Right ventricle myocardium inferior (tissue), 1 donor: ENCODE measurements at regions not wholly inside any gene's neighbourhood (a gene's known extent, or its start where the extent isn't known, plus 50 kb on each side); places are given as distances from the start of the nearest gene placed in this dataset.

Experiments
- ATAC-seq: fragments of 200-7000 bp; cut with Tn5 transposase; one replicate; pipeline ENCODE4 v1.9.1; 2020; ENCODE audit warnings: mild to moderate bottlenecking, moderate library complexity
- DNase-seq: peaks from one replicate; pipeline ENCODE4 v3.0.0; 2021; ENCODE audit errors: missing footprints
- intact Hi-C: fragments of 100-400 bp; cut with DNase I; formaldehyde crosslinking; loops from one replicate; pipeline ENCODE4 v1.11.0; 2022
- donor health status: DM: no; HTN: yes; CAD: no; lungs with severe emphysema.

GRCh38 chr20:11338496-11339306, 579.0 kb upstream of the BTBD3 start:
- ATAC-seq (no peak), DNase-seq (no peak)
- intact Hi-C loops: no loop called here

- ATAC-seq (no peak), DNase-seq (no peak)
- intact Hi-C loops: no loop called here
Measured at GRCh38 chr20:11344939-11345338, 572.8 kb upstream of the BTBD3 start.

GRCh38 chr20:11347738-11348137, 570.0 kb upstream of the BTBD3 start:
- intact Hi-C loops: no loop called here
- DNase-seq: no peak
- ATAC-seq: no peak

DNA sequence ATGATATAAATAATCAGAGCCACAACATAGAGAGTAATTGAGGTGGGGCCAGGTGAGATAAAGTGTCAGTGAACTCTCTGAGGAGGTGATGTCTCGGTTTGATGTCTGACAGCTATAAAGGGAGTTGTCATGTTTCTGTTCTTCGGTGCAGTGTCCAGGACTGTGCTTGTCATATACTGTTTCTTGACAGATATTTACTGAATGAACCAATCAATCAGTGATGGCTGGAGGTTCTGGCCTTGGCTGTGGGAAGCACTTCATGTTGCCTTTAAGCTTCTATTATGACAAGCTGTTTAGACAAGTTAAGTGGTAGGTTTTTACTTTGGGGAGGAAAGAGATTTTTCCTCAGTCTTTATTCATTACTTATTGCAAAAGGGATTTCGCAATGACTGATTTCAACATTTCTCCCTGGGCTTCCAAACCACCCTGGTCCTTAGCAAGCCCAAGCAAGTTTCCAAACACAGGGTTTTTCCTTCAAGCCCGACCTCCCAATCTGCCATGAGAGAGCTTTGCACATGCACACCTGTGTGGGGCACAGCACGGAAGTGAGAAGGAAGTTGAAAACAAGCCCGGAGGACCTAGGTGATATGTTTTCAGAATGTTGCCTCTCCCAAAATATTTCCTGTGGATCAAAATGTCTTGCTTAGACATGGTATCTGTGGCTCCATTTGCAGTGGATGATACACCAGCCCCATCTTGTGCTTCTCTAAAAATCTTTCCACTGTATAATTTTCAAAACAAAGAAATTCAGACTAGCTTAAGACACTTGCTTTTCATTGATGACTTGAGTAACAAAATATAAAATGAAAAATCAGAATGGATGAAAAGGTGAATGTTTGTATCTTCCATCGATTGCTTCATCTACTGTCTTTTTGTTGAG, 567.3 kb upstream of the BTBD3 start:
- no peak for DNase-seq
- ATAC-seq: peak; percentile 59
- intact Hi-C loops: no loop called here

DNA sequence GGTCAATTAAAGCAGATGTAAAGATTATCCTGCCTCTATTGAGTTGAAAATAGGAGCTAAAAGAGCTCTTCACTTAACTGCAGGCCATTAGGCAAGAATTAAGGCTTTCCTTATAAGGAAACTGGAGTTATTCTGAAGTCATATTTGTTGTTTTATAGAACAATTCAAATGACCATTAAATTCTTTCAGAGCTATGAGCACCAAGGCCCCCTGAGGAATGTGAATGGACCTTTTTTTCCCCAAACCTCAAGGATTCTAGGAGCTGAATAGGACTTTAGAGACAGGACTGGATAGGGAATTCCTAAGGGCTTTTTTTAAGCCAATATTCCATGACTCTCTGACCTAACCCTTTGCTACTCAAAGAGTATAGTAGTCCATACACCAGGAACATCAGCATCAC, 565.7 kb upstream of the BTBD3 start:
- ATAC-seq: no peak
- intact Hi-C loops: no loop called here
- DNase-seq: no peak

- DNase-seq: no peak
- intact Hi-C loops: no loop called here
- no peak for ATAC-seq
Measured at GRCh38 chr20:11354846-11355245, 562.8 kb upstream of the BTBD3 start.

DNA sequence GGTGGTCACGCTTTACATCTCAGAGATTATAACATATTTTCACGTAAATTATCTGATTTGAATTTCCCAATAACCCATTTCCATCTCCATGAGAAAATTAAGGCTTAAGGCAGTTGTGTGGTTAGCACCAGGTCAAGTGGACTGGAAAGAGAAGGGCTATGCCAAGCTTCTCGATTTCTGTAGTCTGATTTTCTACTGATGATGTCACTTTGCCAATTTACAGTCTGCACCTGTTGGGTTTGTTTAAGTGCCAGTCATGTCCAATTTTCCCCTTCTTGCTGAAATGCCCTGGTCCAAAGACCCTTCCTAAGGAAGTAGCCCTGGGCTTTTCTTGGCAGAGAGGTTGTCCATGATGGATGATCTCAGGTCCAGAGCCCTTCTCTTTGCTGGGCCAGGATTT, 562.3 kb upstream of the BTBD3 start:
- no peak for DNase-seq
- ATAC-seq: no peak

GRCh38 chr20:11356061-11356460, 561.6 kb upstream of the BTBD3 start:
- intact Hi-C loops: no loop called here
- no peak for ATAC-seq
- no peak for DNase-seq

More for the DNA sequence above, 562.3 kb upstream of the BTBD3 start:
- intact Hi-C loops: no loop called here

DNA sequence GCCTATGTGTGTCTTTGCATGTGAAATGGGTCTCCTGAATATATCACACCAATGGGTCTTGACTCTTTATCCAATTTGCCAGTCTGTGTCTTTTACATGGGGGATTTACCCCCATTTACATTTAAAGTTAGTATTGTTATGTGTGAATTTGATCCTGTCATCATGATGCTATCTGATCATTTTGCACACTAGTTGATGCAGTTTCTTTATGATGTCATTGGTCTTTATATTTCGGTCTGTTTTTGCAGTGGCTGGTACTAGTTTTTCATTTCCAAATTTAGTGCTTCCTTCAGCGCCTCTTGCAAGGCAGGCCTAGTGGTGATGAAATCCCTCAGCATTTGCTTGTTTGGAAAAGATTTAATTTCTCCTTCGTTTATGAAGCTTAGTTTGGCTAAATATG, 555.2 kb upstream of the BTBD3 start:
- intact Hi-C loops: no loop called here
- ATAC-seq: no peak
- no peak for DNase-seq

DNA sequence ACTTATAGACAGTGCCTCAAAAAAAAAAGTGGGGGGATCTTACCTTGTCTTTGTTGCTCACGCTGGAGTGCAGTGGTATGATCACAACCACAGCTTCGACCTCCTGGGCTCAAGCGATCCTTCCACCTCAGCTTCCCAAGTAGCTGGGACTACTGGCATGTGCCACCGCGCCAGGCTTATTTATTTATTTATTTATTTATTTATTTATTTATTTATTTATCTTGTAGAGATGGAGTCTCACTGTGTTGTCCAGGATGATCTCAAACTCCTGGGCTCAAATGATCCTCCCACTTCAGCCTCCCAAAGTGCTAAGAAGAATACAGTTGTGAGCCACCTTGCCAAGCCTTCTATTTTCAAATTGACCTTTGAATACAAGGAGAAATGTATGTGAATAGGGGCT, 553.0 kb upstream of the BTBD3 start:
- no peak for ATAC-seq
- intact Hi-C loops: no loop called here
- DNase-seq: no peak

GRCh38 chr20:11366660-11367059, 551.0 kb upstream of the BTBD3 start:
- ATAC-seq (no peak), DNase-seq (no peak)
- intact Hi-C loops: no loop called here

GRCh38 chr20:11368499-11368898, 549.2 kb upstream of the BTBD3 start:
- intact Hi-C loops: no loop called here
- DNase-seq: no peak
- ATAC-seq: no peak

DNA sequence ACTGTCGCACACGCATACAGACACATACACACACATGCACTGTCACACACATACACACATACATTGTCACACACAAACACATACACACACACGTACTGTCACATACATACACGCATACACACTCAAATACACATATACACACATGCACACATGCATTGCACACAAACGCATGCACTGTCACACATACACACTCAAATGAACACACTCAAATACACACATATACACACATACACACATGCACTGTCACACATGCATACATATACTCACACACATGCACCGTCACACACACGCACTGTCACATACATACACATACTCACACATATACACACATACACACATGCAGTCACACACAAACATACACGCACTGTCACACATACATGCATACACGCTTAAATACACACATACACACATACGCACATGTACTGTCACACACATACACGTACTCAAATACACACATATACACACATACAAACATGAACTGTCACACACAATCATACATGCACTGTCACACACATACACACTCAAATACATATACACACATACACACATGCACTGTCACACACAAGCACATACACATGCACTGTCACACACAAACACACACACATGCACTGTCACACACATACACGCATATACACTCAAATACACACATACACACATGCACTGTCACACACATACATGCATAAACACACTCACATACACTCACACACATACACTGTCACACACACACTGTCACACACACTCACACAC, 548.6 kb upstream of the BTBD3 start:
- no peak for ATAC-seq
- DNase-seq: no peak
- intact Hi-C loops: no loop called here

DNA sequence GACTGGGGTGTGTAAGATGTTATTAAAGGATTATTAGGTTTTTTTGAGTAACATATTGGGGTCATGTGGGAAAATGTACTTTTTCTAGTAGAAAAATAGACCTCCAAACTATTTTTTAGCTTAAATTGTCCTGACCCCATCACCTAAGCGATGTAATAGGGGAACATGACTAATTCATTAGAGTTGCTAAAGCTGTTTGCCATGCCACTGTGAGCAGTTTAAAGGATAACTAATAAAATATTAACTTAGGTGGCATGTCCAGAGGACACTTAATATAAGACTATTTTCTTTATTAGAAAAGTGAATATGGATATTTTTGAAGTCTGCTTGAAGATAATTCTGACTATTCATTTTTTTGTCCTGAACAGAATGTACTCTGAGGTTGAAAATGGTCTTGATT, 545.9 kb upstream of the BTBD3 start:
- intact Hi-C loops: no loop called here
- DNase-seq: no peak
- no peak for ATAC-seq

- intact Hi-C loops: no loop called here
- DNase-seq: peak; percentile 53
- peak; percentile 13 for ATAC-seq
Measured at GRCh38 chr20:11372876-11373790, 544.6 kb upstream of the BTBD3 start.

GRCh38 chr20:11375335-11375734, 542.4 kb upstream of the BTBD3 start:
- intact Hi-C loops: no loop called here
- ATAC-seq: no peak

DNA sequence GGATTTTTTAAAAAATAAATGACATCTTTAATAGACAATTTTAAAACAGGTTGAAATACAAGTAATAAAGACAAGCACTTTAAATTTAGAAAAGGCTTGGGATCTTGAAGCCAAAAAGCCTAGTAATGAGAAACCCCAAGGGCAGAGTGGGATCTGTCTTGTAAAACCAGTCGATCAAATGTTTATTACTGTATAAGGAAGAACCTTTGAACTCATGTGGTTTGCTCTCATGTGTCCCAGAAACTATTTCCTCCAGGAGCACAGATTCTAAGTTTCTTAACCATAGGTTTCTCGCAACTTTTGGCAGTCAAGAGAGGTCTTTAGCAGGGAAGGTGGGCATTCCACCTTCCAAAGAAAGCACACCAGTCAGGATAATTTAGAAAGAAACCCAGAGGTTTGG, 541.7 kb upstream of the BTBD3 start:
- DNase-seq (no peak), ATAC-seq (no peak)
- intact Hi-C loops: no loop called here

More at GRCh38 chr20:11375335-11375734, 542.4 kb upstream of the BTBD3 start:
- no peak for DNase-seq

DNA sequence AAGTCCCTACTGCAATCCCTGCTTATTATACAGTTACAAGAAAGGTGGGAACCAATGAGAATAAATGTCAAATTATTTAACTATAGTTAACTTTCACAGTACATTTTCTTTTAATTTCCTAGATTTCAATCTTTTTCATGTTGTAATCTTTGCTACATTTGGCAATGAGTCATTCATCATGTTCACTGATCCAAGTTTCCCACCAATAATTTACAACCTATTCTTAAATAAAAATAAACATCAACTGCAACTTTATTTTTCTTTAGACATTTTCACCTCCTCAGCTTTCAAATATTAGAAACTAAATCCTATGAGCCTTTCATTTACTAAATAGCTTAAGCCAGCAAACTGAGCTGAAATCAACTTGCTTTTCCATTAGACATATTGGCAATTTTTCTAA, 541.3 kb upstream of the BTBD3 start:
- ATAC-seq (no peak), DNase-seq (no peak)
- intact Hi-C loops: no loop called here
